ENCODE measurements at regions not wholly inside any gene's neighbourhood (a gene's known extent, or its start where the extent isn't known, plus 50 kb on each side); places are given as distances from the start of the nearest gene placed in this dataset.

DNA sequence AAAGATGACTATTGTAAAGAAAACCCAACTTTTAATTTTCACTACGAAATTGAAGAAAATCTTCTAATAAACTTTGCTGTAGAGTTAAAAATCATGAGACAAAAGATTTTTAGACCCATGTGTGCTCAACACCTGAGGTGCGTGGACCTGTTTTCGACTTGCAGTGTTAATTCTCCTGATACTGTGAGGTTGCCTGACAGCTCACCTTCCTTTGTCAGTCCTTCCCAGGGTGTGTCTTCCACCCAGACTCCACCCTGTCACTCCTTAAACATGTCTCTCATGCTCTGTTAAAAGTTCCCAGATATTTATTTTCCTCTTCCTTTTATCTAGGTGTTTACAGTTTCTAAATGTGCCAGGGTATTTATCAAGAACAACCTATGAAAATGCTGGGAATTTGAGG lies 151.3 kb upstream of the NT5E start:
- Histone ChIP-seq H3K23ac (ENCODE audit: low read depth, low read length) (no peak overlapping the region), H3K56ac (ENCODE audit: extremely low read depth, insufficient read depth, low read length) (no peak overlapping the region), H3K4me3 (ENCODE audit: insufficient read depth, low read depth, low read length) (no peak overlapping the region), H3K18ac (ENCODE audit: low read depth, low read length) (no peak overlapping the region), H2AK9ac (replicated peaks; ENCODE audit: low read depth, low read length, poor library complexity) (no peak overlapping the region), H3K79me1 (ENCODE audit: low read depth in 1 of 2, low read length in 2 of 2) (no peaks in the 10 kb centered on the region), H4K5ac (ENCODE audit: low read depth, low read length) (no peak overlapping the region), H4K8ac (ENCODE audit: low read depth in 2 of 2, low read length in 2 of 2) (no peak overlapping the region), H3K4me2 (ENCODE audit: low read depth, low read length) (no peak overlapping the region), H2BK20ac (ENCODE audit: low read depth, low read length) (no peak overlapping the region), H4K91ac (ENCODE audit: insufficient read depth, low read depth, low read length) (no peak overlapping the region), H2BK15ac (ENCODE audit: low read depth, low read length) (no peak overlapping the region), H2BK120ac (ENCODE audit: low read depth, low read length) (no peak overlapping the region), H3K14ac (replicated peaks; ENCODE audit: low read depth, low read length) (no peak overlapping the region), H3K27ac (ENCODE audit: insufficient read depth, low read length) (no peak overlapping the region), H3K4me1 (ENCODE audit: control insufficient read depth, insufficient read depth, low read length) (no peaks in the 10 kb centered on the region), H3K36me3 (ENCODE audit: control insufficient read depth, insufficient read depth, low read length) (no peaks in the 10 kb centered on the region), H3K9me3 (ENCODE audit: control insufficient read depth, insufficient read depth, low read length) (no peaks in the 10 kb centered on the region), H3K27me3 (ENCODE audit: control insufficient read depth, insufficient read depth, low read length) (no peaks in the 10 kb centered on the region; the same call in 1 of the 2 replicates), H2AK5ac (ENCODE audit: low read depth, low read length) (no peak overlapping the region), H3K9ac (ENCODE audit: low read depth, low read length) (no peak overlapping the region), H2BK5ac (ENCODE audit: low read depth, low read length, poor library complexity, severe bottlenecking) (no peak overlapping the region), H4K20me1 (ENCODE audit: insufficient read depth, low read length) (no peaks in the 10 kb centered on the region), H3K9me1 (ENCODE audit: insufficient read depth, low read length) (no peaks in the 10 kb centered on the region), H2AFZ (replicated peaks; ENCODE audit: low read length, poor library complexity) (no peak overlapping the region), H3K4ac (ENCODE audit: low read depth, low read length) (no peak overlapping the region)
- dilution Hi-C loops (cut with HindIII; ENCODE audit: low sequenced_read_pairs, unreplicated experiment): no loop called here
- no TSS peak for BruUV-seq (replicated peaks)
- ChIA-PET CTCF (interaction anchor here (0.8 kb wide), 1 partner anchor 26 kb away, joined by 3 read pairs; no protein-coding TSS in a partner anchor), POLR2A (ENCODE audit: unreplicated experiment) (no interaction called here)
- TF ChIP-seq CHD1 (IDR thresholded peaks at IDR 0.05; ENCODE audit: low read depth, low read length) (no peak), RCOR1 (IDR thresholded peaks at IDR 0.05; ENCODE audit: insufficient replicate concordance, low read length) (no peak), CEBPB (IDR thresholded peaks at IDR 0.05; ENCODE audit: low read depth, low read length) (no peak), FOS (IDR thresholded peaks at IDR 0.05; ENCODE audit: low read depth, low read length) (no peak), MXI1 (IDR thresholded peaks at IDR 0.05; ENCODE audit: borderline replicate concordance, low read depth, low read length) (no peak)
- TF ChIP-seq, protein P1, sequence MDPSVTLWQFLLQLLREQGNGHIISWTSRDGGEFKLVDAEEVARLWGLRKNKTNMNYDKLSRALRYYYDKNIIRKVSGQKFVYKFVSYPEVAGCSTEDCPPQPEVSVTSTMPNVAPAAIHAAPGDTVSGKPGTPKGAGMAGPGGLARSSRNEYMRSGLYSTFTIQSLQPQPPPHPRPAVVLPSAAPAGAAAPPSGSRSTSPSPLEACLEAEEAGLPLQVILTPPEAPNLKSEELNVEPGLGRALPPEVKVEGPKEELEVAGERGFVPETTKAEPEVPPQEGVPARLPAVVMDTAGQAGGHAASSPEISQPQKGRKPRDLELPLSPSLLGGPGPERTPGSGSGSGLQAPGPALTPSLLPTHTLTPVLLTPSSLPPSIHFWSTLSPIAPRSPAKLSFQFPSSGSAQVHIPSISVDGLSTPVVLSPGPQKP (IDR thresholded peaks at IDR 0.05; ENCODE audit: borderline replicate concordance, low read depth, low read length): no peak
- ATAC-seq (ENCODE audit: low read depth) (no peak), DNase-seq (no peak)
- 51% methylated on average over 2 of the region's 3 CpGs; no CpG with 5 or more reads in 1 of the 2 experiments for WGBS, 2 experiments (ENCODE audit: extremely low coverage in 2 of 2, insufficient read length in 1 of 2)
- intact Hi-C loops (cut with micrococcal nuclease): no loop called here
- in situ Hi-C loops (cut with MboI; ENCODE audit: low sequenced_read_pairs): no loop called here

Data from IMR-90 (cell line).